ENCODE measurements at regions not wholly inside any gene's neighbourhood (a gene's known extent, or its start where the extent isn't known, plus 50 kb on each side); places are given as distances from the start of the nearest gene placed in this dataset.

DNA sequence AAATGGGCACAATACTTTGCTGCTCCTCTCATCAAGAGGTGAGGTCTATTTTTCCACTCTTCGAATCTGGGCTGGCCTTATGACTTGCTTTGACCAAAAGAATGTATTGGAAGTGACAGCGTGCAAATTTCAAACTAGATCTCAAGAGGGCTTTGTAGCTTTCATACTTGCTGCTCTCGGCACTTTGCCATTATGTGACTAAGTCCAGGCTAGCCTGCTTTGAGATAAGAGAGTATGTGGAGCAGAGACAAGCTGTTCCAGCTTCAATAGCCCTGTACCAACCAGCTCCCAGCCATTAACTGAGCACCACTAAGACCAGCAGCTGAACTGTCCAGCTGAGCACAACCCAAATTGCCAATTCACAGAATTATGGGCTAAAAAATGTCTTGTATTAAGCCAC, 124.6 kb downstream of the ACER2 start:
- Mint-ChIP-seq H3K9me3 (no peaks in the 10 kb centered on the region), H3K36me3 (no peaks in the 10 kb centered on the region), H3K27ac (no peak overlapping the region), H3K4me1 (no peaks in the 10 kb centered on the region), H3K4me3 (no peak overlapping the region), H3K27me3 (ENCODE audit: insufficient read depth, low read depth) (no peaks in the 10 kb centered on the region)
- Histone ChIP-seq H2AFZ (replicated peaks) (no peak overlapping the region), H3K79me2 (ENCODE audit: low read depth) (no peaks in the 10 kb centered on the region), H3K9me3 (ENCODE audit: low read depth) (no peaks in the 10 kb centered on the region), H3K4me1 (no peaks in the 10 kb centered on the region), H3K4me3 (no peak overlapping the region), H3K36me3 (no peaks in the 10 kb centered on the region), H3K9ac (no peak overlapping the region), H3K27ac (no peak overlapping the region), H3K27me3 (no peaks in the 10 kb centered on the region), H3K4me2 (no peak overlapping the region), H3F3A (ENCODE audit: low read depth) (no peaks in the 10 kb centered on the region), H4K20me1 (ENCODE audit: low read depth) (no peaks in the 10 kb centered on the region)
- DNase-seq (ENCODE audit: low spot score), result no peak
- no peak for TF ChIP-seq EZH2 (IDR thresholded peaks at IDR 0.05)
- TF ChIP-seq EZH2phosphoT487 (IDR thresholded peaks at IDR 0.05), result no peak
- TF ChIP-seq, protein P1, sequence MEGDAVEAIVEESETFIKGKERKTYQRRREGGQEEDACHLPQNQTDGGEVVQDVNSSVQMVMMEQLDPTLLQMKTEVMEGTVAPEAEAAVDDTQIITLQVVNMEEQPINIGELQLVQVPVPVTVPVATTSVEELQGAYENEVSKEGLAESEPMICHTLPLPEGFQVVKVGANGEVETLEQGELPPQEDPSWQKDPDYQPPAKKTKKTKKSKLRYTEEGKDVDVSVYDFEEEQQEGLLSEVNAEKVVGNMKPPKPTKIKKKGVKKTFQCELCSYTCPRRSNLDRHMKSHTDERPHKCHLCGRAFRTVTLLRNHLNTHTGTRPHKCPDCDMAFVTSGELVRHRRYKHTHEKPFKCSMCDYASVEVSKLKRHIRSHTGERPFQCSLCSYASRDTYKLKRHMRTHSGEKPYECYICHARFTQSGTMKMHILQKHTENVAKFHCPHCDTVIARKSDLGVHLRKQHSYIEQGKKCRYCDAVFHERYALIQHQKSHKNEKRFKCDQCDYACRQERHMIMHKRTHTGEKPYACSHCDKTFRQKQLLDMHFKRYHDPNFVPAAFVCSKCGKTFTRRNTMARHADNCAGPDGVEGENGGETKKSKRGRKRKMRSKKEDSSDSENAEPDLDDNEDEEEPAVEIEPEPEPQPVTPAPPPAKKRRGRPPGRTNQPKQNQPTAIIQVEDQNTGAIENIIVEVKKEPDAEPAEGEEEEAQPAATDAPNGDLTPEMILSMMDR (IDR thresholded peaks at IDR 0.05), result no peak

DNA sequence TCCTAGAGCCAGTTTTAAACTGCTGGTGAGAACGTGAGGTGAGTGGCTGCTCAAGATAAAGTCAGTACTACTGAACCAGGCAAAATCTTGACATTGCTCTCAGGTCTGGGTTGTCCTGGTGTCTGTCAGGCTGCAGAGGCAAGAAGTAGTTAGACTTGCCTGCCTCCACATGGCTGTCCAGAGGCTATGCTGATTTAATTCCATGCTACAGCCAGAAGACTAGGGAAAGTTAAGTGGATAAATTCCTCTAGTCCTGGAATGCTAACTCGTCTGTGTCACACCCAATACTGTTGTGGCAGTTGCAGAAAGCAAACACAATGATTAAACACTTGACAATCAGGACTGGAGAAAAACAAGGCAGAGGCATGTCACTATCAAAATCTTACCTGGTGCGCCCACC, 118.9 kb downstream of the ACER2 start:
- no peak overlapping the region for H3K27ac ChIP-seq
- H3K9ac ChIP-seq, result no peak overlapping the region
- no peaks in the 10 kb centered on the region for H3K4me1 Mint-ChIP-seq
- H3K4me2 ChIP-seq, result no peak overlapping the region
- no peaks in the 10 kb centered on the region for H4K20me1 ChIP-seq (ENCODE audit: low read depth)
- H2AFZ ChIP-seq (replicated peaks), result no peak overlapping the region
- H3K36me3 ChIP-seq, result no peaks in the 10 kb centered on the region
- no peak for TF ChIP-seq EZH2 (IDR thresholded peaks at IDR 0.05)
- TF ChIP-seq EZH2phosphoT487 (IDR thresholded peaks at IDR 0.05), result no peak
- no peaks in the 10 kb centered on the region for H3K79me2 ChIP-seq (ENCODE audit: low read depth)
- H3K4me3 Mint-ChIP-seq, result no peak overlapping the region
- H3F3A ChIP-seq (ENCODE audit: low read depth), result no peaks in the 10 kb centered on the region
- DNase-seq (ENCODE audit: low spot score), result no peak
- H3K9me3 ChIP-seq (ENCODE audit: low read depth), result no peaks in the 10 kb centered on the region
- no peaks in the 10 kb centered on the region for H3K36me3 Mint-ChIP-seq
- no peak overlapping the region for H3K4me3 ChIP-seq
- H3K4me1 ChIP-seq, result no peaks in the 10 kb centered on the region
- no peaks in the 10 kb centered on the region for H3K27me3 Mint-ChIP-seq (ENCODE audit: insufficient read depth, low read depth)
- H3K27me3 ChIP-seq, result no peaks in the 10 kb centered on the region
- no peaks in the 10 kb centered on the region for H3K9me3 Mint-ChIP-seq
- no peak overlapping the region for H3K27ac Mint-ChIP-seq

DNA sequence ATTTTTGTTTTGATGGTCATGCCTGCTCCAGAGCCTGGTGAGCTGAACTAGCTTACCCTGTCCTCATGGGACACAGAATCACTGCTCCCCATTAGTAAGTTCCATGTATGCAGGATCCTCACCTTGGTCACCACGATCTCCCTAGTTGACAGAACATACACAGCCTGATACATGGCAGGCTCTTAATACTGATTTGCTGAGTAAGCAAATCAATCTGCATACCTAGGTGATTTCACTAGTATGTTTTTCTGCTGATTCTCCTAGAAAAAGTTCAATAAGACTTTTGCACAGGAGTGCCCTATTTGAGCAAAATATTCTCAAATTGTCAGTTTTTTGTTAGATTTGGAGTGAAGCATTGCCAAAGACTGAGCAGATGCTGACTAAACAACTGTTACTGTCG, 113.7 kb downstream of the ACER2 start:
- Mint-ChIP-seq H3K36me3 (no peaks in the 10 kb centered on the region), H3K27ac (no peak overlapping the region), H3K4me3 (no peak overlapping the region), H3K4me1 (no peaks in the 10 kb centered on the region), H3K27me3 (ENCODE audit: insufficient read depth, low read depth) (peaks cover 1% of the 10 kb centered on the region), H3K9me3 (no peaks in the 10 kb centered on the region)
- Histone ChIP-seq H4K20me1 (ENCODE audit: low read depth) (no peaks in the 10 kb centered on the region), H2AFZ (replicated peaks) (no peak overlapping the region), H3K4me2 (no peak overlapping the region), H3K9ac (no peak overlapping the region), H3K4me3 (no peak overlapping the region), H3K27ac (no peak overlapping the region), H3K9me3 (ENCODE audit: low read depth) (no peaks in the 10 kb centered on the region), H3K4me1 (no peaks in the 10 kb centered on the region), H3K79me2 (ENCODE audit: low read depth) (no peaks in the 10 kb centered on the region), H3F3A (ENCODE audit: low read depth) (no peaks in the 10 kb centered on the region), H3K36me3 (no peaks in the 10 kb centered on the region), H3K27me3 (no peaks in the 10 kb centered on the region)
- TF ChIP-seq, protein P1 (IDR thresholded peaks at IDR 0.05), result no peak
- no peak for TF ChIP-seq EZH2 (IDR thresholded peaks at IDR 0.05)
- TF ChIP-seq EZH2phosphoT487 (IDR thresholded peaks at IDR 0.05), result no peak
- no peak for DNase-seq (ENCODE audit: low spot score)

DNA sequence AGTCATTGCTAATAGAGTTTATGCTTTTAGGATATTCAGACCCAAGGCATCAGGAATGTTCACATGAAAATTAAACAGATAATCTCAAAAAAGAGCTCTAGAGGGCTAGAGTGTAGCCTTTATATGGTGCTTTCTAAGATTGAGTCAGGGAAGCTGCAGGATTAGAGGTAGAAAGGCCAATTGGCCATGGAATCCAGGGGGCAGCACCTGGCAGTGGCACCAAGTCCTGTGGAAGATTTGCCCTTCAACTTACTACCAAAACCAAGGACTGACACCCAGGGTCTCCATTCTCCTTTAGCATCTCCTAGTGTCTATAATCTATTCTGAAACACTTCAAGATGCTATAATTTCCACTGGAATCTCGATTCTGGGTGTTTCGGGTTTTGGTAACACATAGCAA, 112.4 kb downstream of the ACER2 start:
- TF ChIP-seq EZH2phosphoT487 (IDR thresholded peaks at IDR 0.05) (no peak), EZH2 (IDR thresholded peaks at IDR 0.05) (no peak)
- TF ChIP-seq, protein P1 (IDR thresholded peaks at IDR 0.05), result peak; percentile 15
- H2AFZ ChIP-seq (replicated peaks), result no peak overlapping the region
- H3K27me3 ChIP-seq, result no peaks in the 10 kb centered on the region
- no peaks in the 10 kb centered on the region for H4K20me1 ChIP-seq (ENCODE audit: low read depth)
- H3K4me2 ChIP-seq, result no peak overlapping the region
- Mint-ChIP-seq H3K27ac (no peak overlapping the region), H3K4me3 (no peak overlapping the region), H3K27me3 (ENCODE audit: insufficient read depth, low read depth) (peaks cover 2% of the 10 kb centered on the region), H3K4me1 (no peaks in the 10 kb centered on the region), H3K36me3 (no peaks in the 10 kb centered on the region), H3K9me3 (no peaks in the 10 kb centered on the region)
- no peak overlapping the region for H3K4me3 ChIP-seq
- no peaks in the 10 kb centered on the region for H3K79me2 ChIP-seq (ENCODE audit: low read depth)
- no peak for DNase-seq (ENCODE audit: low spot score)
- H3K9me3 ChIP-seq (ENCODE audit: low read depth), result no peaks in the 10 kb centered on the region
- no peaks in the 10 kb centered on the region for H3K4me1 ChIP-seq
- H3K36me3 ChIP-seq, result no peaks in the 10 kb centered on the region
- no peak overlapping the region for H3K27ac ChIP-seq
- no peak overlapping the region for H3K9ac ChIP-seq
- H3F3A ChIP-seq (ENCODE audit: low read depth), result no peaks in the 10 kb centered on the region
